ENCODE measurements at regions not wholly inside any gene's neighbourhood (a gene's known extent, or its start where the extent isn't known, plus 50 kb on each side); places are given as distances from the start of the nearest gene placed in this dataset.
"Not testable (repeated sequence)": the region's sequence is repeated elsewhere in the genome, so short reads cannot be mapped to it uniquely, and the experiment has no call there.

DNA sequence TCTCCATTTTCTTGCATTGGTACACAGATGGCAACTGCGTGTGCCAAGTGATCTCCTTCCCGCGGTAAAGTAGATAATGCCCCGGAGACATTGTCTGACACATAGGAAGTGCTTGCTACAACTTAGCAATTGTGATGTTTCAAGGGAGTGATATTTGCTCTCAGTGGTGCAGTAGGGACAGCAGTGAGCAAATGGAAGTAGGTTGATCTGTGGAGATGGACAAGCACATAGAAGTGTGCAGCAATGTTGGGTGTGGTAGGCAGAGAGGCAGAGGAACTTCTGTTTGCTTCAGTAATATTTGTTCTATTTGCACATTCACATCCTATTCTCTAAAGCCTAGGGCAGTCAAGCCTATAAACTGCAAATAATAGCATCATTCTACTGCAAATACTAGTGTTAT lies 846.7 kb upstream of the PRKX start:
- no peak for DNase-seq (ENCODE audit: low read depth)
- H3K4me3 ChIP-seq (ENCODE audit: low read depth, low read length) = no peak overlapping the region
- no peaks in the 10 kb centered on the region for H3K27me3 ChIP-seq (ENCODE audit: control insufficient read depth, insufficient read depth, low read length)
- H3K36me3 ChIP-seq (ENCODE audit: control insufficient read depth, insufficient read depth, low read length) = no peaks in the 10 kb centered on the region
- TF ChIP-seq, protein P1, sequence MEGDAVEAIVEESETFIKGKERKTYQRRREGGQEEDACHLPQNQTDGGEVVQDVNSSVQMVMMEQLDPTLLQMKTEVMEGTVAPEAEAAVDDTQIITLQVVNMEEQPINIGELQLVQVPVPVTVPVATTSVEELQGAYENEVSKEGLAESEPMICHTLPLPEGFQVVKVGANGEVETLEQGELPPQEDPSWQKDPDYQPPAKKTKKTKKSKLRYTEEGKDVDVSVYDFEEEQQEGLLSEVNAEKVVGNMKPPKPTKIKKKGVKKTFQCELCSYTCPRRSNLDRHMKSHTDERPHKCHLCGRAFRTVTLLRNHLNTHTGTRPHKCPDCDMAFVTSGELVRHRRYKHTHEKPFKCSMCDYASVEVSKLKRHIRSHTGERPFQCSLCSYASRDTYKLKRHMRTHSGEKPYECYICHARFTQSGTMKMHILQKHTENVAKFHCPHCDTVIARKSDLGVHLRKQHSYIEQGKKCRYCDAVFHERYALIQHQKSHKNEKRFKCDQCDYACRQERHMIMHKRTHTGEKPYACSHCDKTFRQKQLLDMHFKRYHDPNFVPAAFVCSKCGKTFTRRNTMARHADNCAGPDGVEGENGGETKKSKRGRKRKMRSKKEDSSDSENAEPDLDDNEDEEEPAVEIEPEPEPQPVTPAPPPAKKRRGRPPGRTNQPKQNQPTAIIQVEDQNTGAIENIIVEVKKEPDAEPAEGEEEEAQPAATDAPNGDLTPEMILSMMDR (IDR thresholded peaks at IDR 0.05; ENCODE audit: insufficient read depth, low read length, poor library complexity, severe bottlenecking) = no peak

DNA sequence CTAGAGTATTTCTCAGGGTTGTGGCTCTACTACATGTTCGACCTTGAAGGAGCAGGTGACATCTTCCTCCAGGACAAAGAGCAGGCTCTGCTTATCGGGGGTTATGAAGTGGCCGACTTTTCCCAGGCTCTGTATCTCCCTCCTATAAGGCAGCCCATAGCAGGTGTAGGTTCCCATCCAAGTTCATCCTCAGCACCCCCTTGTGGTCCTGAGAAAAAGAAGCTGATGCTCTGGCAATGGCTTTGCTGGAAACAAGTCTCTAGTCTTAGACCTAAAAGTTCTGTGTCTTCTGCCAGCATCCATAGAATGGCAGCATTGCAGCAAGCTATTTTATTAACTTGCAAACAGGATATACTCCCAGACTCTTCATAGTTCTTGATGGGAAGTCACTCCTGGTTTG lies 836.6 kb upstream of the PRKX start:
- no peaks in the 10 kb centered on the region for H3K36me3 ChIP-seq (ENCODE audit: control insufficient read depth, insufficient read depth, low read length)
- H3K27me3 ChIP-seq (ENCODE audit: control insufficient read depth, insufficient read depth, low read length) = no peaks in the 10 kb centered on the region
- TF ChIP-seq, protein P1 (IDR thresholded peaks at IDR 0.05; ENCODE audit: insufficient read depth, low read length, poor library complexity, severe bottlenecking) = peak; percentile 7
- no peak for DNase-seq (ENCODE audit: low read depth)
- H3K4me3 ChIP-seq (ENCODE audit: low read depth, low read length) = no peak overlapping the region

DNA sequence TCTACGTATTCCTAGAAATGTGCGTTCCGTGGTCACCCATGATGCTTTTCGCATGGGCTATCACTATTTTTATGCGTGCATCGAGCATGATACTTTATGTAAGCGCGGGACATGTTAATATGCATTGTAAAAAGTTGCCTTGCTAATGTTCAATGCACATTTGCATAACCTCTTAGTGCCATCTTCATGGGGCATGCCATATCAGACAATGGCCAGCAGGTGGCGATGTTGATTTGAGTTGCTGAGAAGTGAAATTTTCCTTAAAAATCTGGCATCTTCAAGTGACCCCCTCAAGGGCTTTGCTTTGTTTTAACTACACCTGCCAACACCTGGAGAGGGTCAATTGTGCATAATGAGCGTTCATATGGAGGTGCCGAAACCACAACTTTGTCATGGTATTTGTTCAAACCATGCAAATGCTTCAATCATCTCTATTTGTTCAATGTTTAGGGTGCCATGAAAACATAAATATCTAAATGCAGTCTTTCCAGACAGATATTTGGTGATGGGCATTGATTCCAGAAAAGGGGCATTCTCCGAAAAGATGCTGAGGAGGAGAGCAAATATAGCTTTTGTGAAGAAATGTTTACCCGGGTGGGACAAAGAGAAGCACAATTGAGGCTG lies 833.9 kb upstream of the PRKX start:
- H3K27me3 ChIP-seq (ENCODE audit: control insufficient read depth, insufficient read depth, low read length) = no peaks in the 10 kb centered on the region
- peak; percentile 1 for DNase-seq (ENCODE audit: low read depth)
- H3K36me3 ChIP-seq (ENCODE audit: control insufficient read depth, insufficient read depth, low read length) = no peaks in the 10 kb centered on the region
- TF ChIP-seq, protein P1 (IDR thresholded peaks at IDR 0.05; ENCODE audit: insufficient read depth, low read length, poor library complexity, severe bottlenecking) = peak; percentile 85
- H3K4me3 ChIP-seq (ENCODE audit: low read depth, low read length) = no peak overlapping the region

DNA sequence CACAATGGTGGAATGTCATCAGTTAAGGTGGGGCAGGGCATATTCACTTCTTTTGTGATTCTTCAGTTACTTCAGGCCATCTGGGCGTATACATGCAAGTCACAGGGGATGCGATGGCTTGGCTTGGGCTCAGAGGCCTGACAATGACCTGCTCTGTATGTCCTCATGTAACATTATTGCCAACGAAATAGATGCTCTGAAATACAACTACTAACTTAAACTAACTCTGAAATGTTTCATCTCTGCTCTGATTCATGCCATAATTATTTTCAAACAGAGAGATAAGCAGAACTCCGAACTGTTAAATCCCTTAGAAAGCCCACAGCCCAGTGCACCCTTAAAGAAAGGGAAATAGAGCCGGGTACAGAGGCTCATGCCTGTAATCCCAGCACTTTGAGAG lies 832.7 kb upstream of the PRKX start:
- H3K36me3 ChIP-seq (ENCODE audit: control insufficient read depth, insufficient read depth, low read length); H3K4me3 ChIP-seq (ENCODE audit: low read depth, low read length); DNase-seq (ENCODE audit: low read depth); H3K27me3 ChIP-seq (ENCODE audit: control insufficient read depth, insufficient read depth, low read length): not testable (repeated sequence)

DNA sequence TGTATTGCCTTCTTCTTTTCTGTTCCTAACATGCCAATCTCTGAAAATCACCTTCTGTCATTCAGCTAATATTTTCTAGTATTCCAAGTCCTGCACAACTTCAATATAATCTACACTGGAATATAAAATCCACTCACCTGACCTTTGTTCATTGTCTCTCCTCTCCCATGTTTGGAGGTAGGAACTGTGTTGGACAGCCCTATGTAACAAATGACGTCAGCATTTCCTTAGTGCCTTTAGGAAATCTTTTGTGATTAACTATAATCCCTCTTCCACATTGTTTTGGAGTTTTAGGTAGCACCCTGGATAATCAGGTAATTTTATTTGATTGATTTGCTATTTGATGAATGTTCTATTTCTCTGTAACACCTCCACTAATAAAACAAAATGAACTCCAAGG lies 814.8 kb upstream of the PRKX start:
- no peaks in the 10 kb centered on the region for H3K36me3 ChIP-seq (ENCODE audit: control insufficient read depth, insufficient read depth, low read length)
- TF ChIP-seq, protein P1 (IDR thresholded peaks at IDR 0.05; ENCODE audit: insufficient read depth, low read length, poor library complexity, severe bottlenecking) = no peak
- H3K4me3 ChIP-seq (ENCODE audit: low read depth, low read length) = no peak overlapping the region
- DNase-seq (ENCODE audit: low read depth) = no peak
- H3K27me3 ChIP-seq (ENCODE audit: control insufficient read depth, insufficient read depth, low read length) = no peaks in the 10 kb centered on the region

DNA sequence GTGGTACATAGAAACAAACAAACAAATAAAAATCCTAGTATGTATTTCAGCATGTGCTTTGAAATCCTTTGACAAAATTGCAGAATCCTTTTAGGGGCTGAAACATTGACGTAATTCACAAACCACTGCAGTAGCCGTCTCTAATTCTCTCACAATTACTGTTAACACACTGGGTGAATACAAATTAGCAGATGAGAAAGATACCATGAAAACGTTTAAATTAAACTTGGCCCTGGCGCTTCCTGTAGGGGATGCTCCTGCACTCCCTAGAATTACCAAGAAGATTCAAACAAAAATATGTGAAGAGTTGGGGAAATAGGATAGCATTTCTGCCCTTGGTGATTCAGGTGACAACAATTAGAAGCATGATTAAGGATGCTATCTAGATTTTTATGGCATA lies 772.5 kb upstream of the PRKX start:
- Histone ChIP-seq H3K36me3 (ENCODE audit: control insufficient read depth, insufficient read depth, low read length) (no peaks in the 10 kb centered on the region), H3K27me3 (ENCODE audit: control insufficient read depth, insufficient read depth, low read length) (no peaks in the 10 kb centered on the region), H3K4me3 (ENCODE audit: low read depth, low read length) (no peak overlapping the region)
- no peak for DNase-seq (ENCODE audit: low read depth)
- TF ChIP-seq, protein P1 (IDR thresholded peaks at IDR 0.05; ENCODE audit: insufficient read depth, low read length, poor library complexity, severe bottlenecking) = no peak

All from kidney epithelial cell (primary cell).